SK-N-DZ (cell line): ENCODE measurements at regions not wholly inside any gene's neighbourhood (a gene's known extent, or its start where the extent isn't known, plus 50 kb on each side); places are given as distances from the start of the nearest gene placed in this dataset.
"Not testable (repeated sequence)": the region's sequence is repeated elsewhere in the genome, so short reads cannot be mapped to it uniquely, and the experiment has no call there.

ENCODE experiments used
- DNase-seq: peaks from one replicate; pipeline ENCODE4 v3.0.0-alpha.2; 2015; ENCODE audit warnings: low spot score

- DNase-seq: not testable (repeated sequence)
Observed at GRCh38 chr1:24268555-24268954, 50.6 kb upstream of the GRHL3 start.

GRCh38 chr1:24266998-24267397 is 52.2 kb upstream of the GRHL3 start:
- no peak for DNase-seq

GRCh38 chr1:24266398-24266941 is 52.7 kb upstream of the GRHL3 start:
- DNase-seq: no peak

GRCh38 chr1:24263746-24264145 is 55.4 kb upstream of the GRHL3 start:
- no peak for DNase-seq

- DNase-seq: no peak
Observed at GRCh38 chr1:24263211-24263610, 55.9 kb upstream of the GRHL3 start.

GRCh38 chr1:24261977-24262376 is 57.2 kb upstream of the GRHL3 start:
- DNase-seq: no peak

- no peak for DNase-seq
Observed at GRCh38 chr1:24258735-24259424, 60.3 kb upstream of the GRHL3 start.

- no peak for DNase-seq
Observed at GRCh38 chr1:24257373-24257772, 61.8 kb upstream of the GRHL3 start.

GRCh38 chr1:24256687-24257086 is 62.5 kb upstream of the GRHL3 start:
- DNase-seq: no peak

- no peak for DNase-seq
Observed at GRCh38 chr1:24255226-24255625, 63.9 kb upstream of the GRHL3 start.

GRCh38 chr1:24254783-24255182 is 64.4 kb upstream of the GRHL3 start:
- DNase-seq: peak; percentile 13

GRCh38 chr1:24253571-24253970 is 65.6 kb upstream of the GRHL3 start:
- no peak for DNase-seq

GRCh38 chr1:24252185-24252780 is 65.2 kb upstream of the IFNLR1 start:
- DNase-seq: no peak

GRCh38 chr1:24251501-24251900 is 64.4 kb upstream of the IFNLR1 start:
- DNase-seq: no peak

- no peak for DNase-seq
Observed at GRCh38 chr1:24250791-24251190, 63.7 kb upstream of the IFNLR1 start.

GRCh38 chr1:24250224-24250623 is 63.1 kb upstream of the IFNLR1 start:
- DNase-seq: no peak

- no peak for DNase-seq
Observed at GRCh38 chr1:24248859-24249258, 61.8 kb upstream of the IFNLR1 start.

- not testable (repeated sequence) for DNase-seq
Observed at GRCh38 chr1:24247337-24247736, 60.2 kb upstream of the IFNLR1 start.

- no peak for DNase-seq
Observed at GRCh38 chr1:24244519-24245268, 57.6 kb upstream of the IFNLR1 start.

- DNase-seq: no peak
Observed at GRCh38 chr1:24237750-24238395, 50.8 kb upstream of the IFNLR1 start.

GRCh38 chr1:24236789-24237371 is 49.8 kb upstream of the IFNLR1 start:
- no peak for DNase-seq
